HG02588 (cell line): ENCODE measurements at regions not wholly inside any gene's neighbourhood (a gene's known extent, or its start where the extent isn't known, plus 50 kb on each side); places are given as distances from the start of the nearest gene placed in this dataset.
A peak's percentile ranks its signal among the peaks of the same experiment; 100 is the strongest.
"Not testable (repeated sequence)": the region's sequence is repeated elsewhere in the genome, so short reads cannot be mapped to it uniquely, and the experiment has no call there.

Experiments
- ATAC-seq: cut with Tn5 transposase; IDR thresholded peaks from one replicate; pipeline ENCODE4 v1.9.1; 2021; ENCODE audit warnings: mild to moderate bottlenecking, moderate library complexity; ENCODE audit not compliant: unreplicated experiment

DNA sequence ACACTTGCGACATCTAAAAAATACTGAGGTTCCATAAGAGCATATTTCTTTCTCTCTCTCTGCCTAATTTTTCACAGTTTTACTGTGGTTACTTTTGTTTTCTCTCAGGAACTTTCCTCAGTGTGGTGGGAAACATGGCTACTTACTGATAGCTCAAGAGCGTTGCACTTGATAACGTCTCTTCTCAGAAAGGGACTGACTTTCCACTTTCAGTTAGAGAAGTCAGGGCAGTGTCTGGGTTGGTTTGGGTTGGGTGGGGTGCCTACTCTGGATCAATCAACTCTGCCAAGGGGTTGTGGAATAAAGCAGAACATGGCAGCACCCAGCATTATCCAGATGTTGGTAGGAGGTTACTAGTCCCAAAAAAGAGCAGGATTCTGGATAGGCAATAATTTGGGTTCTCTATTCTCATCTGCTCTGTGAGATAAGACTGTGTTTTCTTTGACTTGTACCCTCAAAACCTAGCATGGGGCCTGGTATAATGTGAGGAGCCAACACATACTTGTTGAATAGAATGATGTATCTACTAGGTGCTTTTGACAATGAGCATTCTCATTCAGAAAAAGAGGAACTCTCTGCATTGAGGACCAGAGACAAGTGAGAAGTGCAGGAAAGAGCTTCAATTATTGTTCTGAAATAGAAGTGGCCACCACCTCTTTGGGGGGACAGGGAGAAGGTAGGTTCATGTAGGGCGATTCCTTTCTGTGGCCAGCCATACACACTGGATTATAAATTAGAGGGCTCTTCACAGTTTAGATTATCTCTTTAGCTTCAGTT, 315.7 kb downstream of the REEP3 start:
- ATAC-seq: no peak

GRCh38 chr10:63841761-63842160, 320.6 kb downstream of the REEP3 start:
- no peak for ATAC-seq

- no peak for ATAC-seq
These were observed 321.9 kb downstream of the REEP3 start for GRCh38 chr10:63843107-63843506.

DNA sequence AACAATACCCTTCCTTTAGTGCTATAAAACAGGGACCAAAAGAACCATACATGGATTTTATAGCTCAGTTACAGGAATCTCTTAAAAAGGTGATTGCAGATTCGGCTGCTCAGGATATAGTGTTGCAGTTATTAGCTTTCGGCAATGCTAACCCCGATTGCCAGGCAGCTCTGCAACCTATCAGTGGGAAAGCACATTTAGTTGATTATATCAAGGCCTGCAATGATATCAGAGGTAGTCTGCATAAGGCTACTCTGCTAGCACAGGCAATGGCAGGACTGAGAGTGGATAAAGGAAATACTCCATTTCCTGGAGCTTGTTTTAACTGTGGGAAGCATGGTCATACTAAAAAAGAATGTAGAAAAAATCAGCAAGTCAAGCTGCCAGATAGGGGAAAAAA, 327.7 kb downstream of the REEP3 start:
- not testable (repeated sequence) for ATAC-seq

GRCh38 chr10:63862860-63863259, 341.7 kb downstream of the REEP3 start:
- no peak for ATAC-seq

DNA sequence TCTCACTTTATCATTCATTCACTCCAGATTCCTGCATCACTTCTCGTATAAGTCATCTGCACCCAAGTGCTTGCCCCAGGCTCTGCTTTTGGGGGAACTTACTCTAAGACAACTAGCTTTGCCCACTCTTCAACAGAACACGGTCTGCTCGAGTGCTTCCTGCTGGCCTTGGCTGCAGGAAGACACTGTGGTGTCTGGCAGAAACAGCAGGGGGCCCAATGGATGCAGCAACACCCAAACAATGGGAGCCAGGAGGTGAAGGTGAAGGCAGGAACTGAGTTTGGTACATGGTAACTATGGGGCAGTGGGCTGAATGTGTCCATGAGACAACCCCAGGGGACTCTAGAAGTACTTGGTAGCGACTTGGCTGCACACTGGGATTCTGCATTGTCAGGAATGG, 344.0 kb downstream of the REEP3 start:
- ATAC-seq: no peak

DNA sequence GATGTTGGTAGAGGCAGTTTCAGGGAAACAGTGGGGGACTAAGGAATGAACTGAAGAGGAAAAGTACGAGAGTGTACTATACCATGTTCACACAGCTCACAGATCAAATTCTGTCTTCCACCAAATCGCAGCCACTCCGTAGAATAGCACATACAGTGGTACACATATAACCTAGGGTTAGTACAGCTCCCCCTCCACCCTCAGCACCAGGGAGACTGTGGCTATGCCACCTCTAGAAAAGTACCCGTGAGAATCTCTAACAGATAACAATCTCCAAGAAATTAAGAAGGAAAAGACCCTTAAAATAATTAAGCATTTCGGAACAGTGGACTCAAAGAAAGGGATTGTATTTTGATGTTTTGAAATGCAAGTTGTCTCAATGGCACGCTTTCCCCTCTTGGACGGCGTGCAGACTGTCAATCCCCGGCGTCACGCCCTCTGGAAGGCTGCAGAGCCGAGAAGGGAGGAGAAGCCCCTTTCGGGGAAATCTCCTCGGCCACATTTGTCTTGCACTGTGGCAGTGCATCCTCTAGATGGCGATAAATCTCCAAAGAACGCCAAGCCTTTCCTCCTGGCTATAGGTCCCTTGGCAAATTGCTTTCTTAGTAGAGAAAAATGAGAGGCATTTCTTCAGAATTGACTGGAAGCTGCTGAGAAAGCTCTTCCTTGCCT, 345.0 kb downstream of the REEP3 start:
- peak; percentile 74 for ATAC-seq

DNA sequence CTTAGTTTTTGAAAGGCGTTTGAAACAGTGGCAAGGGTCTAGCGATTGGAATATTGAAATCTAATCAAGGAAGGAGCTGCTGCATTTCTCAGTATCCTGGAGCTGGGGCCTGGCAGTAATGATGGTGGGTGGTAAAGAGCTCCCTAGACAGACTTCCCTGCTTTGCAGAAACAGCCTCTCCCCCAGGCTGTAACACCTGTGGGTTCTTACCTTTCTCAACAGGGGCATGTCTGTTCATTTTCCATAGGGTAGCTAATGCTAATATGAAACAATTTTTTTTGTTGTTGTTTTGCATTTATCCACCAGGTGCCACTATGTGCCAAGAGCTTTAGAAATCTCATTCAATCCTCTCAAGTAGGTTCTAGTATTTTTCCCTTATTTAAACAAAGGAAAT, 345.5 kb downstream of the REEP3 start:
- peak; percentile 43 for ATAC-seq

DNA sequence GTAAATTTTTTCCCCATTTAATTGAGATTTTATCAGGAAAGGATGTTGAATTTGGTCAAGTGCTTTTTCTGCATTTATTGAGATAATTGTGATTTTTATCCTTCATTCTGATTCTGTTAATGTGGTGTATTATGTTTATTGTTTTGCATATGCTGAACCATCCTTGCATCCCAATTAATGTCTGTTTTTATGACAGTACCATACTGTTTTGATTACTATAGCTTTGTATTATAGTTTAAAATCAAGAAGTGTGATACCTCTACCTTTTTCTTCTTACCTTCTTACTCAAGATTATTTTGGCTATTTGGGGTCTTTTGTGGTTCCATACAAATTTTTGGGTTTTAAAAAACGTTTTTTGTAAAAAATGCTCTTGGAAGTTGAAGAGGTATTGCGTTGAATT, 357.2 kb downstream of the REEP3 start:
- no peak for ATAC-seq

DNA sequence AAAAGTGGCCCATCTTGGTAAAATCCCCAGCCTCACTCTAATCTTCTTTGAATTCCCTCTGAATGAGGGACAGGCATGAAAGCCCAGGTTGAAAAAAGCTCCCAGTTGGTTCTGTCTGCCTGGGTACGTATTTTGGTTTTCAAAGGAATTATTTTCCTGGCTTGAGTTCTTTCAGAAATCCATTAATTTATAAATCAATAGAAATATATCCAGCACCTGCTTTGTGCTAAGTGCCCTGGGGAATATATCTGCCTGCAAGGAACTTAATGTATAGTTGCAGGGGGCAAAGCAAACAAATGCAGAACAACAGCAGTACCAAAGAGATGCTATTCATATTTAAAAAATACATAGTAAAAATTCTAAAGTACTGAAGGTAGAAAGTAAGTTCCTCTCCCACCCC, 362.7 kb downstream of the REEP3 start:
- no peak for ATAC-seq

DNA sequence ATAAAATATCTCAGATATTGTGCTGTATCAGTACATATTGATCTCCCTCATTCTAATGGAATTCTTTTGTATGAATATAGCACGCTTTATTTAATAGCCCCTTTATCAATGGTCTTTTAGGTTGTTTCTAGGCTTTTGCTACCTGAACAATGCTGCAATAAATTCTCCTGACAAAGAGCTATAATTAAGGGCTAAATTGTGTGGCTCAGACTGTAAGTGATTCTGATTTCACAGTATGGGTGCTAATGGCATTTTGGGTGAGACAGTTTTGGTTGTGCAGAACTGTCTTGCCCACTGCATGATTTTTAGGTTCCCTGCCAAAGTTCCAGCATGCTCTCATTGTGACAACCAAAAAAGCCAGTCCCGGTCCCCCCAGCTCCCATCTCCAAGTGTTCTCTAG, 363.2 kb downstream of the REEP3 start:
- ATAC-seq: no peak

DNA sequence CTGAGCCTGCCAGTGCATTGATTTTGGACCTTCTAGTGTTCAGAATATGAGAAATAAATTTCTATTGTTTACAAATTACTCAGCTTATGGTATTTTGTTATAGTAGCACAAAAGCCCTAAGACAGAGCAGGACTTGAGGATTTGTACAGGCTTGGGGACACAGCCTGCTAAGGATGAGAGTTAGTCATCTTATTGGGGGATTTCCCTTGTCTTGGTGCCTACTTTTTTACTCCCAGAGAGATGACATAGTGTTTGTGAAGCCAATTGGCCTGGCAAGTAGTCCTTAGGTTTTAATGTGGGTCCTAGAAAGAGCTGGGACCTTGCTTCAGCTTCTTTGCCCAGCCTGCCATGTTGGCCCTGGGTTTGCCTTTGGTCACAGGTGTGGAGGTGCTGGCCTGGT, 364.0 kb downstream of the REEP3 start:
- no peak for ATAC-seq

DNA sequence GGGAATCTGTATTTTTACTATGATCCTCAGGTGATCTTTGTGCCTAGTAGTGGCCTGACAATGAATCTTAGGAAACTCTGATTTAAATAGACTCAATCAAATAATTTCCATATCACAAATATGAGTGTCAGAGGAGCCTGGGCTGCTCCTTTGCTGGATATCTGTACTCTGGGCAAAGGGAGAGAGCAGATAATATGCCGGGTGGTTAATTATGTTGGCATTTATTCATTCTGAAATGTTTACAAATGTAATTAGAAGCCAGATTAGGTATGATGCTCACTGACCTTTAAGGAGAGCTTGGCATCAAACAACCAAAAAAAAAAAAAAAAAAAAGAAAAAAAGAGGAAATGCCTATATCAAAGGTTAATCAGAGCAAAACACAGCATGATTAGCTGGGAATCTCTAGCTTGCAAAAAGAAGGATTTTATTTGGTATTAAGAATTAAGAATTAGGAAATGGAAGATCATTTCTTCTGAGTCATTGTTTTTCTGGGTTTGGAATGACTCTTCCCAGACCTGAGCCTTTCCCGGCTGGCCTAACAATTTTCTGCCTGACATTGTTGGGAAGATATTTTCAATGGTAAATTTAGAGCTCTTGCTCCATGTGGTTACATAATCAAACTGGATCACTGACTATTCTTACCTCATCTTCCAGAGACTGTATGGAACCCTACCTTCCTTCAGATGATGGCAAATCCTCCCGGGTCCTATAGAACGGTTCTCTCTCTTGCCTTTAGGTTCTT, 365.3 kb downstream of the REEP3 start:
- ATAC-seq: no peak

- no peak for ATAC-seq
These were observed 365.9 kb downstream of the REEP3 start for GRCh38 chr10:63887023-63887589.

DNA sequence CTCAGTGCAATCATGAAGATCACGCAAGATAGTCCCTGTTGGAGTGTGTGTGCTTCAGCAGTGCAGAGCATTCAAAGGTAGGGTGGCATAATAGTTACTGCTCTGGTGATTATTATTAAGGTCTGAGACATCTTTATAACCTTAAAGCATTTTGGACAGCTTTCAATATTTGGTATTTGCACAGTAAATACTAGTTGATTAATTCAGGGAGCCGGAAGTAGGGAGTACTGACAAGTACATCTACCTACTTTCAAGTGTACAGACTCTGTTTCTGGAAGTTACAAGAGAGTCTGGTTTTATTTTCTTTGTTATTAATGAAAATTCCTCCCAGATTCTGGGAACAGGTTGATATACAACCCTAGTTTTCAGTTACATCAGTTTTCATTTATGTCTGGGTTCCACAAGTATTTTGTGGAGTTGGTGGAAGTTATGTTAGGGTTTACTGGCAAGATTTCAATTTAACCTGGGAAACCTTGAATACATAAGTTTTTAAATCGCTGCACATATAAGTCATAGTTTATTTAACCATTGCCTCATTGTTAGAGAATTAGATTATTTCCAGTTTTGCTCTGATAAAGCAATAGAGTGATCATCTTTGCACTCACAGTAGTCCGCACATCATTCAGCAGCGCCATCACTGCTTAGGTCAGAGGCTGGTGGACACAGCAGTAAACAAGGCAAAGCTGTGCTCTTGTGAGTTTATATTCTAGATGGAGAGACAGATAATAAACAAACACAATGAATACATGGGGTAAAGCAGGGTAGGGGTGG, 366.6 kb downstream of the REEP3 start:
- no peak for ATAC-seq

GRCh38 chr10:63889803-63890202, 368.6 kb downstream of the REEP3 start:
- no peak for ATAC-seq

DNA sequence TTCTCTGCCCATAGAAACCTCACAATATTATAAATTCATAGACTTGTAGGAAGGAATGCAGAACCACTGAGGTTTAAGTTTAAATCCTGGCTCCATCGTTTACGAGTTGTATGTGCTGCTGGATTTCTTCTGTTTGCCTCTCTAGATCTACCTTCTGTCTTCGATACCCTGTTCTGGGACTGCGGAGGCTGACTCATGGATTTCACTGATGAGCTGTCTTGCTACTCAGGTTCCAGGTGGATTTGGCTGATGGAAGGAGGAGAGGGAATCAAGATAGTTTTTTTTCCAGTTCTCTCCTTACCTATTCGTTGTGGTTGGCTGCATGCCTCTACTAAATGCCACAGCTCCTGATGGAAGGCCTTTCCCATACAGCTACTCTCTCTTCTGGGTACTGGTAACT, 375.8 kb downstream of the REEP3 start:
- ATAC-seq: no peak

- ATAC-seq: no peak
These were observed 378.6 kb downstream of the REEP3 start for GRCh38 chr10:63899673-63900300.

- no peak for ATAC-seq
These were observed 380.0 kb downstream of the REEP3 start for GRCh38 chr10:63901228-63901627.

- no peak for ATAC-seq
These were observed 380.7 kb downstream of the REEP3 start for GRCh38 chr10:63901881-63902280.
